ENCODE measurements at regions not wholly inside any gene's neighbourhood (a gene's known extent, or its start where the extent isn't known, plus 50 kb on each side); places are given as distances from the start of the nearest gene placed in this dataset.

DNA sequence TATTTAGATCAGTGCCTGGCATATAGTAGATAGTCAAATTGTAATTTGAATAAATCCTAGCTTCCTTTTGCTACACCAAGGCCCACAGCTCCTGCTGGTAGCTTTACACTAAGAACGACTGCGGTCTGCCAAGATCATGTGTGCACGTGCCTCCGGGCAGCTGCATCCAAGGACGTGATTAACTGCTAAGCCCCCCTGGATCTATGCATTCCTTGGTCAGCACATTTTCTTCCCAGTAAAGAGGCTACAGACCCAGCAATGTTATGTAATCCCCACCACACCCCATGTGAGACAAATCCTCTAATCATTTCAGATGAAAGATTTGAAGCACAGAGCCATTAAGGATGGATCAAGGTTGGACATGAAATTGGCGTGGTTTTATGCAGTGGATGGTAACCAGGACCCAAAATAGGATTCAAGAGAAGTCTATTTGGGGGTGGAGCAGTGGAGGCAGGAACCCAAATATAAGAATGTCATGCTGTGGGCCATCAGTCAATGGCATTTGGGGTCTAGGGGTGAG is 65.2 kb upstream of the PEG3 start:
- TF ChIP-seq EZH2 (IDR thresholded peaks at IDR 0.05; ENCODE audit: insufficient read depth, poor library complexity, severe bottlenecking) (no peak), EZH2phosphoT487 (IDR thresholded peaks at IDR 0.05; ENCODE audit: insufficient read depth, low read depth) (no peak)

All from GM23248 (cell line).